GM12878 (cell line): ENCODE measurements at regions not wholly inside any gene's neighbourhood (a gene's known extent, or its start where the extent isn't known, plus 50 kb on each side); places are given as distances from the start of the nearest gene placed in this dataset.

Source experiments
- ATAC-seq: fragments of 200-7000 bp; cut with Tn5 transposase; 3 replicates; pipeline ENCODE4 v1.9.1; 2020; ENCODE audit warnings: mild to moderate bottlenecking, moderate library complexity
- BruUV-seq: library from RNA; stranded (reverse); fragments of 400-500 nt; replicated peaks from 2 replicates; lab custom pipeline; 2021; lab: Mats Ljungman, UMichigan
- CTCF ChIA-PET: fragments of 300-600 bp; sonication (Branson Sonifier 250); formaldehyde crosslinking; extraction: SDS; loops from one replicate; lab custom pipeline; 2021; ENCODE audit warnings: inconsistent platforms; lab: Yijun Ruan, JAX
- POLR2A ChIA-PET: fragments of 350-600 bp; formaldehyde crosslinking; extraction: SDS; loops from one replicate; lab custom pipeline; 2021; ENCODE audit warnings: inconsistent platforms; lab: Charles Lee
- RAD21 ChIA-PET: fragments of 300-600 bp; sonication (Branson Sonifier 250); formaldehyde crosslinking; loops from one replicate; lab custom pipeline; 2023; ENCODE audit warnings: antibody characterized with exemption; ENCODE audit not compliant: unreplicated experiment; lab: Charles Lee
- SMC1A ChIA-PET: fragments of 300-600 bp; sonication (Branson Sonifier 250); formaldehyde crosslinking; loops from one replicate; lab custom pipeline; 2023; ENCODE audit not compliant: unreplicated experiment, uncharacterized antibody; lab: Charles Lee
- DNase-seq: peaks from one replicate; pipeline ENCODE4 v3.0.0-alpha.2; 2011; ENCODE audit warnings: low read depth, low spot score
- FAIRE-seq: peaks from 3 replicates; lab custom pipeline; 2011; peaks lifted over from hg19 to GRCh38; lab: Jason Lieb, UNC
- H2AFZ ChIP-seq: 2 replicates; pipeline ENCODE4 v1.6.0; 2011; ENCODE audit warnings: low read depth, low read length, control low read depth; ENCODE audit not compliant: control insufficient read depth
- H3K27ac ChIP-seq: 2 replicates; pipeline ENCODE4 v1.5.1; 2011; ENCODE audit warnings: control low read depth; ENCODE audit not compliant: control insufficient read depth, insufficient read depth
- H3K27me3 ChIP-seq, 2 experiments: replicated peaks in 1 of 2; 2 replicates each; pipeline versions ENCODE4 v1.6.0 to v1.6.1; 2011; ENCODE audit warnings: low read length in 1 of 2; ENCODE audit not compliant: control insufficient read depth in 2 of 2, insufficient read depth in 2 of 2
- H3K36me3 ChIP-seq, 2 experiments: 2 replicates each; pipeline ENCODE4 v1.5.1; 2011; ENCODE audit warnings: low read length in 1 of 2; ENCODE audit not compliant: control insufficient read depth in 2 of 2, insufficient read depth in 2 of 2
- H3K4me1 ChIP-seq: 2 replicates; pipeline ENCODE4 v1.6.1; 2011; ENCODE audit warnings: mild to moderate bottlenecking, low read length, moderate library complexity, mixed read lengths; ENCODE audit not compliant: control insufficient read depth, insufficient read depth
- H3K4me2 ChIP-seq: 2 replicates; pipeline ENCODE4 v1.6.0; 2011; ENCODE audit warnings: control low read depth; ENCODE audit not compliant: control insufficient read depth, insufficient read depth
- H3K4me3 ChIP-seq: fragments of 200-600 bp; sonication (generic); 2 replicates; pipeline ENCODE4 v1.5.1; 2016
- H3K79me2 ChIP-seq: 2 replicates; pipeline ENCODE4 v1.6.0; 2011; ENCODE audit warnings: low read length; ENCODE audit not compliant: control insufficient read depth, insufficient read depth
- H3K9ac ChIP-seq: 2 replicates; pipeline ENCODE4 v1.8.0; 2011; ENCODE audit warnings: low read length, control low read depth, mixed read lengths; ENCODE audit not compliant: control insufficient read depth, insufficient read depth
- H3K9me3 ChIP-seq: replicated peaks from 3 replicates; pipeline ENCODE4 v1.5.1; 2011; ENCODE audit warnings: mild to moderate bottlenecking, low read length; ENCODE audit not compliant: control insufficient read depth, insufficient read depth
- H4K20me1 ChIP-seq: 2 replicates; pipeline ENCODE4 v1.6.0; 2011; ENCODE audit not compliant: control insufficient read depth, insufficient read depth
- CBX5 ChIP-seq: sonication (generic); IDR thresholded peaks from 2 replicates; pipeline ENCODE4 v1.6.1; 2016; ENCODE audit warnings: low read depth, moderate library complexity, mild to moderate bottlenecking, inconsistent platforms
- CREB1 ChIP-seq: IDR thresholded peaks from 2 replicates; pipeline ENCODE4 v1.6.1; 2012; ENCODE audit warnings: low read depth, mild to moderate bottlenecking, inconsistent platforms
- CREM ChIP-seq: IDR thresholded peaks from 2 replicates; pipeline ENCODE4 v1.6.1; 2014; ENCODE audit warnings: antibody characterized with exemption, low read depth
- E2F4 ChIP-seq: IDR thresholded peaks from 2 replicates; pipeline ENCODE4 v1.6.1; 2012; ENCODE audit warnings: low read depth, low read length, improper control_type of control experiment
- ETV6 ChIP-seq, 2 experiments: fragments of 450-650 bp in 1 of 2; IDR thresholded peaks in 1 of 2; conservative IDR thresholded peaks in 1 of 2; 2 replicates each; pipeline ENCODE4 v1.6.1; 2014; ENCODE audit warnings: antibody characterized with exemption in 1 of 2, borderline replicate concordance in 1 of 2, low read depth in 1 of 2, mild to moderate bottlenecking in 1 of 2, moderate library complexity in 1 of 2
- FOS ChIP-seq: IDR thresholded peaks from 3 replicates; pipeline ENCODE4 v1.6.1; 2011; ENCODE audit warnings: borderline replicate concordance; ENCODE audit not compliant: insufficient read length; ENCODE audit errors: extremely low read depth
- FOXK2 ChIP-seq: fragments of 450-650 bp; IDR thresholded peaks from 2 replicates; pipeline ENCODE4 v1.6.1; 2017; ENCODE audit warnings: mild to moderate bottlenecking, moderate library complexity
- GABPA ChIP-seq: IDR thresholded peaks from 2 replicates; pipeline ENCODE4 v1.6.1; 2014; ENCODE audit warnings: antibody characterized with exemption, low read depth, mild to moderate bottlenecking, inconsistent platforms
- GATAD2B ChIP-seq: fragments of 450-650 bp; conservative IDR thresholded peaks from 2 replicates; pipeline ENCODE4 v1.6.1; 2017; ENCODE audit warnings: low read depth, mild to moderate bottlenecking, moderate library complexity
- LARP7 ChIP-seq: fragments of 450-650 bp; IDR thresholded peaks from 2 replicates; pipeline ENCODE4 v1.6.1; 2017; ENCODE audit warnings: mild to moderate bottlenecking
- RAD51 ChIP-seq: fragments of 450-650 bp; IDR thresholded peaks from 2 replicates; pipeline ENCODE4 v1.6.1; 2016; ENCODE audit warnings: moderate library complexity, mild to moderate bottlenecking, inconsistent platforms
- RELB ChIP-seq: fragments of 450-650 bp; IDR thresholded peaks from 2 replicates; pipeline ENCODE4 v1.6.1; 2017; ENCODE audit warnings: low read depth, mild to moderate bottlenecking, moderate library complexity
- RFX5 ChIP-seq: IDR thresholded peaks from 2 replicates; pipeline ENCODE4 v1.6.1; 2011; ENCODE audit warnings: low read depth, low read length, improper control_type of control experiment
- YBX1 ChIP-seq: fragments of 450-650 bp; IDR thresholded peaks from 2 replicates; pipeline ENCODE4 v1.6.1; 2016; ENCODE audit warnings: antibody characterized with exemption
- YY1 ChIP-seq: IDR thresholded peaks from 2 replicates; pipeline ENCODE4 v1.6.1; 2011; ENCODE audit warnings: low read depth, mild to moderate bottlenecking, low read length
- ZNF274 ChIP-seq: IDR thresholded peaks from one replicate; pipeline ENCODE4 v1.8.0; 2011; ENCODE audit not compliant: insufficient read length, insufficient read depth
- ZNF687 ChIP-seq: fragments of 450-650 bp; IDR thresholded peaks from 2 replicates; pipeline ENCODE4 v1.6.1; 2017; ENCODE audit warnings: mild to moderate bottlenecking, moderate library complexity
- ZZZ3 ChIP-seq: IDR thresholded peaks from 2 replicates; pipeline ENCODE4 v1.6.1; 2011; ENCODE audit warnings: low read depth; ENCODE audit not compliant: control insufficient read depth, insufficient read length
- WGBS: methylation state at CpG from one replicate; pipeline ENCODE4 v1.1.6; 2016; ENCODE audit warnings: low lambda C conversion rate; ENCODE audit not compliant: insufficient replicate concordance, insufficient coverage; ENCODE audit errors: missing lambda C conversion rate; 5-methylcytosine and 5-hydroxymethylcytosine counted together
- in situ Hi-C: fragments of 300-500 bp; cut with MboI; formaldehyde crosslinking; loops from 9 replicates; pipeline ENCODE4 v1.14.3; 2018; ENCODE audit warnings: mixed read lengths
- intact Hi-C: fragments of 100-400 bp; cut with micrococcal nuclease; formaldehyde crosslinking; loops from one replicate; pipeline ENCODE4 v1.14.2; 2022; ENCODE audit not compliant: unreplicated experiment

- TF ChIP-seq FOS = no peak
Measured at GRCh38 chr14:62497708-62498107, 547.5 kb downstream of the KCNH5 start (continued).

- ChIA-PET CTCF (no interaction called here), RAD21 (no interaction called here), SMC1A (no interaction called here), POLR2A (no interaction called here)
- in situ Hi-C loops (no loop called here), intact Hi-C loops (no loop called here)
- H3K9ac ChIP-seq = no peak overlapping the region
- no peaks in the 10 kb centered on the region for H3K36me3 ChIP-seq
- WGBS = 31% methylated on average over 1 of the region's 1 CpG
- no peaks in the 10 kb centered on the region for H4K20me1 ChIP-seq
- DNase-seq (no peak), ATAC-seq (no peak), FAIRE-seq (no peak)
- no peaks in the 10 kb centered on the region for H3K79me2 ChIP-seq
- H3K4me2 ChIP-seq = no peak overlapping the region
- H3K27ac ChIP-seq = no peak overlapping the region
- no peaks in the 10 kb centered on the region for H3K27me3 ChIP-seq
- H3K4me1 ChIP-seq = no peaks in the 10 kb centered on the region
- no TSS peak for BruUV-seq
- H2AFZ ChIP-seq = no peak overlapping the region
- H3K4me3 ChIP-seq = no peak overlapping the region
- no peaks in the 10 kb centered on the region; the same call in 2 of the 3 replicates for H3K9me3 ChIP-seq
- TF ChIP-seq E2F4 (no peak), ETV6 (conservative IDR thresholded peaks at IDR 0.05 in 1 of 2, IDR thresholded peaks at IDR 0.05 in 1 of 2; ENCODE audit: borderline replicate concordance in 1 of 2, low read depth in 1 of 2) (no peak), LARP7 (no peak), YY1 (no peak), CBX5 (no peak), RELB (no peak), ZNF687 (no peak), GATAD2B (no peak), CREB1 (no peak), ZNF274 (no peak), YBX1 (no peak), ZZZ3 (no peak), FOXK2 (no peak), CREM (no peak), RAD51 (no peak), RFX5 (no peak), GABPA (no peak)
Measured at GRCh38 chr14:62501021-62501750, 544.1 kb downstream of the KCNH5 start.
